CD14-positive monocyte (primary cell): ENCODE measurements at regions not wholly inside any gene's neighbourhood (a gene's known extent, or its start where the extent isn't known, plus 50 kb on each side); places are given as distances from the start of the nearest gene placed in this dataset.

Experiments used
- DNase-seq, 3 donors: peaks; one replicate each; pipeline ENCODE4 v3.0.0-alpha.2; 2011 to 2022
- H2AFZ ChIP-seq: 2 replicates; pipeline ENCODE4 v1.6.0; 2012; ENCODE audit warnings: mild to moderate bottlenecking, low read depth, low read length, inconsistent platforms; ENCODE audit not compliant: insufficient read depth, poor library complexity, severe bottlenecking
- H3K27ac ChIP-seq, 2 donors: 1 replicate in 1 of 2; 2 replicates in 1 of 2; pipeline ENCODE4 v1.5.1; 2012 to 2013; ENCODE audit warnings: low read length in 2 of 2, control low read depth in 1 of 2, inconsistent platforms in 1 of 2, low read depth in 1 of 2, mild to moderate bottlenecking in 1 of 2
- H3K27me3 ChIP-seq, 2 donors: one replicate each; pipeline versions ENCODE4 v1.6.0 to v1.6.1; 2011 to 2013; ENCODE audit warnings: low read length in 2 of 2; ENCODE audit not compliant: control insufficient read depth in 2 of 2, insufficient read depth in 2 of 2
- H3K36me3 ChIP-seq, 2 donors: replicated peaks in 1 of 2; 1 replicate in 1 of 2; 2 replicates in 1 of 2; pipeline versions ENCODE4 v1.5.1 to v1.6.1; 2012 to 2013; ENCODE audit warnings: low read length in 2 of 2, control low read depth in 1 of 2, inconsistent platforms in 1 of 2, mild to moderate bottlenecking in 1 of 2; ENCODE audit not compliant: insufficient read depth in 2 of 2, control insufficient read depth in 1 of 2
- H3K4me1 ChIP-seq, 2 donors: 1 replicate in 1 of 2; 2 replicates in 1 of 2; pipeline versions ENCODE4 v1.5.1 to v1.6.1; 2012 to 2013; ENCODE audit warnings: low read length in 2 of 2, control low read depth in 1 of 2, inconsistent platforms in 1 of 2, mild to moderate bottlenecking in 1 of 2, moderate library complexity in 1 of 2; ENCODE audit not compliant: insufficient read depth in 2 of 2, control insufficient read depth in 1 of 2
- H3K4me2 ChIP-seq: replicated peaks from 2 replicates; pipeline ENCODE3; 2012; ENCODE audit warnings: low read length, moderate library complexity, mild to moderate bottlenecking; ENCODE audit not compliant: poor library complexity, severe bottlenecking; ENCODE audit errors: extremely low read depth
- H3K4me3 ChIP-seq, 3 experiments: fragments of 200-600 bp in 1 of 3; sonication (generic) in 1 of 3; replicated peaks in 1 of 3; 1 replicate in 2 of 3; 2 replicates in 1 of 3; pipeline ENCODE4 v1.5.1; 2011 to 2013; ENCODE audit warnings: low read length in 3 of 3, mild to moderate bottlenecking in 3 of 3, control low read depth in 2 of 3, low read depth in 2 of 3, inconsistent platforms in 1 of 3, moderate library complexity in 1 of 3
- H3K79me2 ChIP-seq: 2 replicates; pipeline ENCODE4 v1.6.0; 2012; ENCODE audit warnings: mild to moderate bottlenecking, control low read depth, inconsistent platforms, low read length, moderate library complexity; ENCODE audit not compliant: insufficient read depth
- H3K9ac ChIP-seq: 2 replicates; pipeline ENCODE4 v1.6.0; 2017; ENCODE audit warnings: low read length, mild to moderate bottlenecking; ENCODE audit not compliant: insufficient read depth, poor library complexity, severe bottlenecking
- H3K9me3 ChIP-seq, 2 donors: replicated peaks in 1 of 2; 1 replicate in 1 of 2; 2 replicates in 1 of 2; pipeline versions ENCODE4 v1.5.1 to v1.6.1; 2012 to 2013; ENCODE audit warnings: low read length in 2 of 2, control low read depth in 1 of 2; ENCODE audit not compliant: control insufficient read depth in 1 of 2, insufficient read depth in 1 of 2
- H4K20me1 ChIP-seq: 2 replicates; pipeline ENCODE4 v1.6.0; 2012; ENCODE audit warnings: mild to moderate bottlenecking, low read length, control low read depth, moderate library complexity; ENCODE audit not compliant: insufficient read depth
- H3K27ac Mint-ChIP-seq, 7 donors: one replicate each; pipeline ENCODE4 v1.8.0; 2020; ENCODE audit warnings: mild to moderate bottlenecking in 7 of 7, mixed read lengths in 7 of 7, moderate library complexity in 6 of 7, inconsistent platforms in 2 of 7
- H3K27me3 Mint-ChIP-seq, 3 donors: one replicate each; pipeline ENCODE4 v1.8.0; 2021 to 2022; ENCODE audit warnings: low read depth in 3 of 3, mild to moderate bottlenecking in 3 of 3, mixed read lengths in 3 of 3, moderate library complexity in 3 of 3, inconsistent platforms in 1 of 3
- H3K36me3 Mint-ChIP-seq, 2 donors: one replicate each; pipeline ENCODE4 v1.8.0; 2020; ENCODE audit warnings: mixed read lengths in 2 of 2, inconsistent platforms in 1 of 2, mild to moderate bottlenecking in 1 of 2
- H3K4me1 Mint-ChIP-seq: one replicate; pipeline ENCODE4 v1.8.0; 2020; ENCODE audit warnings: mild to moderate bottlenecking, mixed read lengths
- H3K4me3 Mint-ChIP-seq, 2 donors: one replicate each; pipeline ENCODE4 v1.8.0; 2020; ENCODE audit warnings: mild to moderate bottlenecking in 2 of 2, mixed read lengths in 2 of 2, moderate library complexity in 1 of 2
- H3K9me3 Mint-ChIP-seq, 7 donors: one replicate each; pipeline ENCODE4 v1.8.0; 2020 to 2022; ENCODE audit warnings: mixed read lengths in 7 of 7, mild to moderate bottlenecking in 6 of 7, moderate library complexity in 6 of 7, inconsistent platforms in 2 of 7
- CTCF ChIP-seq: fragments of 200-600 bp; IDR thresholded peaks from one replicate; pipeline ENCODE4 v1.8.0; 2022; ENCODE audit warnings: antibody characterized with exemption, mild to moderate bottlenecking
- WGBS: methylation state at CpG from one replicate; pipeline ENCODE4 v1.1.5; 2013; ENCODE audit warnings: missing lambda C conversion rate; ENCODE audit not compliant: insufficient coverage; 5-methylcytosine and 5-hydroxymethylcytosine counted together
- intact Hi-C, 2 donors: fragments of 100-400 bp; cut with micrococcal nuclease; formaldehyde crosslinking; loops; one replicate each; pipeline versions ENCODE4 v1.15.0 to v1.15.1; 2023

- DNase-seq: no peak
- H3K27ac Mint-ChIP-seq: no peak overlapping the region
- peaks cover 0 to 9% (median 3%) of the 10 kb centered on the region in 3 donors for H3K27me3 Mint-ChIP-seq
- no peak for TF ChIP-seq CTCF
- H3K4me1 ChIP-seq: no peaks in the 10 kb centered on the region
- H3K4me3 ChIP-seq: no peak overlapping the region
- no peak overlapping the region for H2AFZ ChIP-seq
- peaks cover 0 to 3% of the 10 kb centered on the region in 2 donors for H3K27me3 ChIP-seq
- H3K4me1 Mint-ChIP-seq: no peaks in the 10 kb centered on the region
- WGBS: no CpG with 5 or more reads among the region's 1 CpG
- no peaks in the 10 kb centered on the region for H3K79me2 ChIP-seq
- H3K9me3 ChIP-seq: no peaks in the 10 kb centered on the region
- H3K9ac ChIP-seq: no peak overlapping the region
- H3K4me2 ChIP-seq: no peak overlapping the region
- H3K27ac ChIP-seq: no peak overlapping the region
- intact Hi-C loops: no loop called here
- no peaks in the 10 kb centered on the region for H3K36me3 Mint-ChIP-seq
- no peak overlapping the region for H3K4me3 Mint-ChIP-seq
- no peaks in the 10 kb centered on the region for H4K20me1 ChIP-seq
- no peaks in the 10 kb centered on the region for H3K36me3 ChIP-seq
- peaks cover 0 to 3% (median 0%) of the 10 kb centered on the region in 7 donors for H3K9me3 Mint-ChIP-seq
Measured at GRCh38 chr5:92554447-92555085, 1026.5 kb downstream of the NR2F1-AS1 start.

- no peaks in the 10 kb centered on the region for H4K20me1 ChIP-seq
Measured at GRCh38 chr5:92553326-92553725, 1027.7 kb downstream of the NR2F1-AS1 start.

More at GRCh38 chr5:92553326-92553725, 1027.7 kb downstream of the NR2F1-AS1 start:
- Histone ChIP-seq H3K9ac (no peak overlapping the region), H3K27me3 (no peaks in the 10 kb centered on the region), H2AFZ (no peak overlapping the region), H3K36me3 (no peaks in the 10 kb centered on the region), H3K27ac (no peak overlapping the region), H3K4me3 (no peak overlapping the region), H3K79me2 (no peaks in the 10 kb centered on the region), H3K9me3 (no peaks in the 10 kb centered on the region), H3K4me1 (no peaks in the 10 kb centered on the region), H3K4me2 (no peak overlapping the region)
- H3K9me3 Mint-ChIP-seq: peaks cover 0 to 3% (median 0%) of the 10 kb centered on the region in 7 donors
- H3K4me1 Mint-ChIP-seq: no peaks in the 10 kb centered on the region
- intact Hi-C loops: no loop called here
- H3K27me3 Mint-ChIP-seq: peaks cover 0 to 7% (median 1%) of the 10 kb centered on the region in 3 donors
- TF ChIP-seq CTCF: no peak
- DNase-seq: no peak
- H3K27ac Mint-ChIP-seq: no peak overlapping the region
- no peak overlapping the region for H3K4me3 Mint-ChIP-seq
- no peaks in the 10 kb centered on the region for H3K36me3 Mint-ChIP-seq
